ENCODE measurements at regions not wholly inside any gene's neighbourhood (a gene's known extent, or its start where the extent isn't known, plus 50 kb on each side); places are given as distances from the start of the nearest gene placed in this dataset.

DNA sequence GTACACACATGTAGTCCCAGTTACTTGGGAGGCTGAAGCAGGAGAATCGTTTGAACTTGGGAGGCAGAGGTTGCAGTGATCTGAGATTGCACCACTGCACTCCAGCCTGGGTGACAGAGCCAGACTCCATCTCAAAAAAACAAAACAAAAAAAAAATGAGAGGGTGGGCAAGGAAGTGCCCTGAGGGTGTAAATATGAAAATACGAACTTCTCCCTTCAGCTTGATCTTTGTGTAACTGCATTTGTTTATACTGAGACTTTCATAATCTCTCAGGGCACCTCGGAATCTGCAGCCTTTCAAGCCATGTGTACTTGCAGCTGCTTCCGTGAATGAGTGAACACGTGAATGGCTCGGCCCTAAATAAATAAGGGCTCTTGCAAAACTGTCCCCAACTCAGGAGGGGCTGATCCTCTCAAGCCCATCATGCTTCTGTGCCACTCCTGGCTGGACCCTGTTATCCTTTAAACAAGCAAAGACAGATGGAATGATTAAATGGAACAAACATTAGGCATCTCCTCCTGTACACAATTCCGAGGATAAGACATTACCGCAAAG is 96.8 kb downstream of the BOD1L2 start:
- CTCF ChIA-PET: no interaction called here
- H3K9me3 Mint-ChIP-seq: no peaks in the 10 kb centered on the region

DNA sequence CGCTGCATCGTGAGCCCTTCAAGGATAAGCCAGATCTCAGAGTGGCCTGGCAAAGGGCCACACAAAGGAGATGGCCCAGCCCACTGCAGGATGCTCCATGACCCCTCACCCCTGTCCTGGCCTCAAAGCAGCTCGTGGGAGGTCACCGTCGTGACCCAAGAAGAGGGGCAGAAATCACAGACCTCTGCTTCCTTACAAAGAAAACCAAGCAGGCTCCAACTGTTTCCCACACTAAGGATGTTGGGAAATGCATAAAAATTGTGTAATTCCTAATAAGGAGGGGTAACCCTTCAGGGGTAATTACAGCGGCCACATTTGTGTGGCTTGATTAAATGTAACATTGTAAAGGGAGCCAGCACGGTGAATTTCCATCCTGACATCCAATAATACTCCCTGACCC is 102.3 kb downstream of the BOD1L2 start:
- Histone ChIP-seq H3K36me3 (ENCODE audit: insufficient read depth, low read length) (no peaks in the 10 kb centered on the region), H3K9me3 (ENCODE audit: control insufficient read depth in 1 of 2, insufficient read depth in 1 of 2, low read length in 2 of 2) (no peaks in the 10 kb centered on the region), H3K4me3 (ENCODE audit: low read length) (no peak overlapping the region), H3K27ac (ENCODE audit: low read depth in 1 of 2, low read length in 2 of 2) (no peak overlapping the region), H3K27me3 (ENCODE audit: control insufficient read depth in 1 of 2, insufficient read depth in 2 of 2, low read length in 2 of 2) (no peaks in the 10 kb centered on the region), H3K4me1 (ENCODE audit: insufficient read depth, low read length) (no peaks in the 10 kb centered on the region)
- Mint-ChIP-seq H3K4me3 (no peak overlapping the region), H3K36me3 (ENCODE audit: low read depth) (no peaks in the 10 kb centered on the region), H3K4me1 (ENCODE audit: low read depth) (no peaks in the 10 kb centered on the region), H3K27me3 (no peaks in the 10 kb centered on the region), H3K27ac (no peak overlapping the region), H3K9me3 (no peaks in the 10 kb centered on the region)
- intact Hi-C loops (cut with DNase I, micrococcal nuclease): no loop called here
- DNase-seq: no peak
- POLR2A ChIA-PET: no interaction called here
- TF ChIP-seq, protein P1, sequence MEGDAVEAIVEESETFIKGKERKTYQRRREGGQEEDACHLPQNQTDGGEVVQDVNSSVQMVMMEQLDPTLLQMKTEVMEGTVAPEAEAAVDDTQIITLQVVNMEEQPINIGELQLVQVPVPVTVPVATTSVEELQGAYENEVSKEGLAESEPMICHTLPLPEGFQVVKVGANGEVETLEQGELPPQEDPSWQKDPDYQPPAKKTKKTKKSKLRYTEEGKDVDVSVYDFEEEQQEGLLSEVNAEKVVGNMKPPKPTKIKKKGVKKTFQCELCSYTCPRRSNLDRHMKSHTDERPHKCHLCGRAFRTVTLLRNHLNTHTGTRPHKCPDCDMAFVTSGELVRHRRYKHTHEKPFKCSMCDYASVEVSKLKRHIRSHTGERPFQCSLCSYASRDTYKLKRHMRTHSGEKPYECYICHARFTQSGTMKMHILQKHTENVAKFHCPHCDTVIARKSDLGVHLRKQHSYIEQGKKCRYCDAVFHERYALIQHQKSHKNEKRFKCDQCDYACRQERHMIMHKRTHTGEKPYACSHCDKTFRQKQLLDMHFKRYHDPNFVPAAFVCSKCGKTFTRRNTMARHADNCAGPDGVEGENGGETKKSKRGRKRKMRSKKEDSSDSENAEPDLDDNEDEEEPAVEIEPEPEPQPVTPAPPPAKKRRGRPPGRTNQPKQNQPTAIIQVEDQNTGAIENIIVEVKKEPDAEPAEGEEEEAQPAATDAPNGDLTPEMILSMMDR (IDR thresholded peaks at IDR 0.05): no peak
- ATAC-seq (ENCODE audit: poor library complexity): no peak
- CTCF ChIA-PET: no interaction called here

More for the DNA sequence above, 96.8 kb downstream of the BOD1L2 start:
- Histone ChIP-seq H3K36me3 (ENCODE audit: insufficient read depth, low read length) (no peaks in the 10 kb centered on the region), H3K9me3 (ENCODE audit: control insufficient read depth in 1 of 2, insufficient read depth in 1 of 2, low read length in 2 of 2) (no peaks in the 10 kb centered on the region), H3K4me3 (ENCODE audit: low read length) (no peak overlapping the region), H3K27me3 (ENCODE audit: control insufficient read depth in 1 of 2, insufficient read depth in 2 of 2, low read length in 2 of 2) (no peaks in the 10 kb centered on the region), H3K27ac (ENCODE audit: low read depth in 1 of 2, low read length in 2 of 2) (no peak overlapping the region), H3K4me1 (ENCODE audit: insufficient read depth, low read length) (no peaks in the 10 kb centered on the region)
- Mint-ChIP-seq H3K27ac (no peak overlapping the region), H3K4me1 (ENCODE audit: low read depth) (no peaks in the 10 kb centered on the region), H3K4me3 (no peak overlapping the region), H3K36me3 (ENCODE audit: low read depth) (no peaks in the 10 kb centered on the region), H3K27me3 (no peaks in the 10 kb centered on the region)
- POLR2A ChIA-PET: no interaction called here
- intact Hi-C loops (cut with DNase I, micrococcal nuclease): no loop called here
- no peak for ATAC-seq (ENCODE audit: poor library complexity)
- no peak for DNase-seq
- TF ChIP-seq, protein P1 (IDR thresholded peaks at IDR 0.05): no peak

DNA sequence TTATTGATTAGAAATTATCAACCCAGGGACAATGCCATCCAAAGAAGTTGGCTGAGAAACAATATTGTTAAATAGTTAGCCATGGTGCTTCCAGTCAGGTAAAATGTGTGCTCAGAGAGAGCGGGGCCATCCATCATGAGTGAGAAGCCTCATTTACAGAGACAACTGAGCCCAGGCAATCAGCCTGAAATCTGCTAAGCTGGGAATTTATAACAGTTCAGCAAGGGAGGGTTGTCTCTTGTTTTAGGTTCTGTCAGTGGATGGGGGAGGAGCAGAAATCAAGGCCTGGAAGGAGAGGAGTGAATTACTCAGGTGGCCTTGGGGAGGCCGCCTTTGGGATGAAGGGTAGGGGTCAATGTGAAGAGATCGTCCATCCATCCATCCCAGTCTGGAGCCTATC is 102.5 kb upstream of the ST8SIA3 start:
- no peak overlapping the region for H3K27ac ChIP-seq (ENCODE audit: low read depth in 1 of 2, low read length in 2 of 2)
- no peaks in the 10 kb centered on the region for H3K27me3 ChIP-seq (ENCODE audit: control insufficient read depth in 1 of 2, insufficient read depth in 2 of 2, low read length in 2 of 2)
- no peaks in the 10 kb centered on the region for H3K36me3 ChIP-seq (ENCODE audit: insufficient read depth, low read length)
- Mint-ChIP-seq H3K4me1 (ENCODE audit: low read depth) (no peaks in the 10 kb centered on the region), H3K4me3 (no peak overlapping the region), H3K36me3 (ENCODE audit: low read depth) (no peaks in the 10 kb centered on the region), H3K27ac (no peak overlapping the region), H3K27me3 (no peaks in the 10 kb centered on the region), H3K9me3 (no peaks in the 10 kb centered on the region)
- no peaks in the 10 kb centered on the region for H3K9me3 ChIP-seq (ENCODE audit: control insufficient read depth in 1 of 2, insufficient read depth in 1 of 2, low read length in 2 of 2)
- intact Hi-C loops (cut with DNase I, micrococcal nuclease): no loop called here
- POLR2A ChIA-PET: no interaction called here
- TF ChIP-seq, protein P1 (IDR thresholded peaks at IDR 0.05): no peak
- H3K4me3 ChIP-seq (ENCODE audit: low read length): no peak overlapping the region
- DNase-seq (no peak), ATAC-seq (ENCODE audit: poor library complexity) (no peak)
- CTCF ChIA-PET: no interaction called here
- H3K4me1 ChIP-seq (ENCODE audit: insufficient read depth, low read length): no peaks in the 10 kb centered on the region
